NCI-H1930 (cell line): ENCODE measurements at regions not wholly inside any gene's neighbourhood (a gene's known extent, or its start where the extent isn't known, plus 50 kb on each side); places are given as distances from the start of the nearest gene placed in this dataset.
"Not testable (repeated sequence)": the region's sequence is repeated elsewhere in the genome, so short reads cannot be mapped to it uniquely, and the experiment has no call there.

Source experiments
- DNase-seq, 2 experiments: peaks; one replicate each; lab custom pipeline; 2025; lab: John Stamatoyannopoulos, UW

DNA sequence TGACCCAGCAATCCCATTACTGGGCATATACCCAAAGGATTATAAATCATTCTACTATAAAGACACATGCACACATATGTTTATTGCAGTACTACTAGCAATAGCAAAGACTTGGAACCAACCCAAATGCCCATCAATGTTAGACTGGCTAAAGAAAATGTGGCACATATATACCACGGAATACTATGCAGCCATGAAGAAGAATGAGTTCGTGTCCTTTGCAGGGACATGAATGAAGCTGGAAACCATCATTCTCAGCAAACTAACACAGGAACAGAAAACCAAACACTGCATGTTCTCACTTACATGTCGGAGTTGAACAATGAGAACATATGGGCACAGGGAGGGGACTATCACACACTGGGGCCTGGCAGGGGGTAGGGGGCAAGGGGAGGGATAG is 183.0 kb downstream of the HACE1 start:
- DNase-seq, result not testable (repeated sequence)

GRCh38 chr6:104675161-104675560 is 184.6 kb downstream of the HACE1 start:
- DNase-seq, result not testable (repeated sequence)

GRCh38 chr6:104673078-104673477 is 186.6 kb downstream of the HACE1 start:
- not testable (repeated sequence) for DNase-seq

DNA sequence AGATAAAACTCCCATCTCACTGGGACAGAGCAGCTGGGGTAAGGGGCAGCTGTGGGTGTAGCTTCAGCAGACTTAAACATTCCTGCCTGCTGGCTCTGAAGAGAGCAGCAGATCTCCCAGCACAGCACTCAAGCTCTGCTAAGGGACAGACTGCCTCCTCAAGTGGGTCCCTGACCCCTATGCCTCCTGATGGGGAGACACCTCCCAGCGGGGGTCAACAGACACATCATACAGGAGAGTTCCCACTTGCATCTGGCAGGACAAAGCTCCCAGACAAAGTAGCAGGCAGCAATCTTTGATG is 188.2 kb downstream of the HACE1 start:
- DNase-seq, result not testable (repeated sequence)

DNA sequence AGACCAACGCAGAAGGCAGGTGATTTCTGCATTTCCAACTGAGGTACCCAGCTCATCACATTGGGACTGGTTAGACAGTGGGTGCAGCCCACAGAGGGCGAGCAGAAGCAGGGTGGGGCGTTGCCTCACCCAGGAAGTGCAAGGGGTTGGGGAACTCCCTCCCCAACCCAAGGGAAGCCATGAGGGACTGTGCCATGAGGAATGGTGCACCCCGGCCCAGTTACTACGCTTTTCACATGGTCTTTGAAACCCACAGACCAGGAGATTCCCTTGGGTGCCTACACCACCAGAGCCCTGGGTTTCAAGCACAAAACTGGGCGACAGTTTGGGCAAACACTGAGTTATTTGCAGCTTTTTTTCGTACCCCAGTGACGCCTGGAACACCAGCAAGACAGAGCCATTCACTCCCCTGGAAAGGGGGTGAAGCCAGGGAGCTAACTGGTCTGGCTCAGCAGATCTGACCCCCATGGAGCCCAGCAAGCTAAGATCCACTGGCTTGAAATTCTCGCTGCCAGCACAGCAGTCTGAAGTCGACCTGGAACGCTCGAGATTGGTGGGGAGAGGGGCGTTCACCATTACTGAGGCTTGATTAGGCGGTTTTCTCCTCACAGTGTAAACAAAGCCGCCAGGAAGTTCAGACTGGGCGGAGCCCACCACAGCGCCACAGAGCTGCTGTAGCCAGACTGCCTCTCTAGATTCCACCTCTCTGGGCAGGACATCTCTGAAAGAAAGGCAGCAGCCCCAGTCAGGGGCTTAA is 188.7 kb downstream of the HACE1 start:
- not testable (repeated sequence) for DNase-seq

DNA sequence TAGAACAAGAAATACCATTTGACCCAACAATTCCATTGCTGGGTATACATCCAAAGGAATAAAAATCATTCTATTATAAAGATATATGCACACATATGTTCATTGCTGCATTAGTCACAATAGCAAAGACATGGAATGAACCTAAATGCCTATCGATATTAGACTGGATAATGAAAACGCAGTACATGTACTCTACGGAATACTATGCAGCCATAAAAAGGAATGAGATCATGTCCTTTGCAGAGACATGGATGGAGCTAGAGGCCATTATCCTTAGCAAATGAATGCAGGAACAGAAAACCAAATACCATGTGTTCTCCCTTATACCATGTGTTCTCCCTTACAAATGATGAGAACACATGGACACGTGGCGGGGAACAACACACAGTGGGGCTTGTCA is 190.2 kb downstream of the HACE1 start:
- no peak for DNase-seq

DNA sequence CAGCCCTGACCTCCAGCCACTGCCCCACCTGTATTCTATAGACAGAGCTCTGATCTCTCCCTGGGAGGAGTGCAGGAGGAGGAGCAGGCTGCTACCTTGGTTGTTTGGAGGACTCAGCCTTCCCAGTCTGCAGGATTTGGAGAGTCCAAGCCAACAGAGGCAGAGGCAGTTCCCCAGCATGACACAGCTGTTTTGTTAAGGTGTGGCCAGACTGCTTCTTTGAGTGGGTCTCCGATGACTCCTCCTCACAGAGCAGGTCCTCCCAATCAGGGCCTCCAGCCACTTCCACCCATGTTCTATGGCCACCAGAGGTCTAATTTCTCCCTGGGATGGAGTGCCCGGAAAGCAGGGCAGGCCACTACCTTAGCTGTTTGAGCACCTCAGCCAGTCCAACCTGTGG is 203.5 kb downstream of the HACE1 start:
- DNase-seq, result no peak

- DNase-seq, result no peak
Measured at GRCh38 chr6:104653781-104654180, 205.9 kb downstream of the HACE1 start.

GRCh38 chr6:104648347-104648746 is 211.4 kb downstream of the HACE1 start:
- no peak for DNase-seq

DNA sequence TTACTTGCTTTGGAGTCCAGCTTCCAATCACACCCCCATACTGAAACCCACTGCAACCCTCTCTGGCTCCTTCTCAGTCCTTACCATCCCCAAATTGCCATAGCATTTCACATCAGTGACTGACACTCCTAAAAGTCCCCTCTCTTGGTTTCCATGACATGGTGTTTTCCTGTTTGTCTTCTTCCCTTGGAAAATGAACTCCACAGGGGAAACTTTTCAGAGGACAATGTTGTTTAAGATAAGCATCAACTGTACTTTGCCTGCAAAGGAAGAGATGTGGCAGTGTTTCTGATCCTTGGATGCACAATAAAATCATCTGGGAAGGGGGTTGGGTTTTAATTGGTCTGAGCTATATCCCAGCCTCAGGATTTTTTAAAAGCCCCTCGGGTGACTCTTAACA is 214.9 kb downstream of the HACE1 start:
- DNase-seq, result no peak

DNA sequence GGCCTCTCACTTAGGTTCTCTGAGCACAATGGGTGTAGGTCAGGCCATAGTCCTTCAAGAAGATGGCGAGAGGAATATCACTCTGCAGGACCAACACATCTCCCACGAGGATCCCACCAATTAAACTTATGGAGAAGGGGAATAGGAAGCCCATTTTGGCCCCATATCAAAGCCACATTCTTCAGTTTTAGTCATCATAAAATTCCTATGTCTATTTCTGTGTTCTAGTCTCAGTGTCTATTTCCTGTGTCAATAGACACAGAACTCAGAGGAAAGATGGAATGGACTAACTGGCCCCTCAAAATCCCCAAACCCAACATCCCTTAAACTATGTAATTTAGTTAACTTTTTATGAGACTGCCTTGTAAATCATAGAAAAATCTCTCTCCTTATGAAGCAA is 216.8 kb downstream of the HACE1 start:
- DNase-seq, result no peak

GRCh38 chr6:104640761-104641160 is 219.0 kb downstream of the HACE1 start:
- no peak for DNase-seq

DNA sequence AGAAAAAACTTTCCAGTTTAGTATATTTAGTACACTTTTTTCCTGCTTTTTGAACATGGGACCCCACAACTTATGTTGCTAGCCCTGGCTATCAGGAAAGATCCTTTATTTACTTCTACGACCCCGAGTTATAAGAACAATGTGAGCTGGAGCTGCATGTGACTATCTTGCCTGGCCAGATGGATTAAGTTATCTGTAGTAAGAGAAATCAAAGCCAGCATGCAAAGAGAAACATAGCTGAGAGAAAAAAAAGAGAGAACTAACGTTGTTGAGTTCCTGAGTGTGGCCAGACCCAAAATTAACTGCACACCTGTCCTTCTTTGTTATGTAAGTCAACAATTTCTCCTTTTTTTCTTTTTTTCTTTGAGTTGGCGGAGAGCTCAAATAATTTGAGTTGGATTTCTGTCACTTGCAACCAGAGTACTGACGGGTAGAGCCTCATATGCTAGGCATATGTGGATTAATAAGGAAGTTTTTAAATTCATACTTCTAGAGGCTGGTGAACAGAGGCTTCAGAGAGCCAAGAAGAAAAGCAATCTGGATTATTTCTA is 219.5 kb downstream of the HACE1 start:
- DNase-seq, result no peak

GRCh38 chr6:104639668-104640067 is 220.1 kb downstream of the HACE1 start:
- no peak for DNase-seq

DNA sequence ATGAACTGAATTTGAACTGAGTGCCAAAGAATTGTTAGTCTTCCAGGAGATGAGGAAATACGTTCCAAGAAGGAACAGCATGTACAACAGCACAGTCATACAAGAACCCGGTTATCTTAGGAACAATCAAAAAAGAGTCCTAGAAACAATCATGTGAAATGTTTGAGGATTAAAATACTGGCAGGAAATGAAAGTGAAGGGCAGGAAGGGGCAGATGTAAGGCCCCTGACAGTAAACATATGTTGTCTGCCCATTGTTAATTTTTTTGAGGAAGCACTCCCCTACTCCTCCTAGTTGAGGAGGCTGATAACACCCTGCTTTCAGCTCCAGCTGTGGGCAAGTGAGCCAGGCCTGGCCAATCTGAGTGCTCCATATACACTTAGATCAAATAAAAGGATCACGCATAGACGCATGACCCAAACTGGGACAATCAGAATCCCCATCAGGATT is 220.9 kb downstream of the HACE1 start:
- DNase-seq, result no peak

GRCh38 chr6:104633125-104633524 is 226.6 kb downstream of the HACE1 start:
- no peak for DNase-seq

GRCh38 chr6:104632588-104632987 is 227.1 kb downstream of the HACE1 start:
- no peak for DNase-seq

DNA sequence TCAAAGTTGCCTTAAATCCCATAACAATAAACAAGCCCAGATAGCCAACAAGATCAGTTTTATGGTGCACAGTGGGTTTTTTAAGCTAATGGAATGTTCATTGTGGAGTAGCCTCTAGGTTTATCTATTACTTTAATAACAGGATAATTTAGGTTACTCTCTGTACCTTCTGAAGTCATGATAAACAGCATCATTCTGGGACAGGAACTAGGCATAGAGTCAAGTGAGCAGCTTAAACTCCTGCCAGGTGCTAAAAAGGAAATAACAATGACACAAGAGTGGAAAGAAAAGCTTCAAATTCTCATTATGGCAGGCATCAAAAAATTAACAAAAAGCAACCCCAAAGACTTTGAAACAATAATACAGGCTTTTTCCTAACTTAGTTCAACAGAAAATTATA is 228.8 kb downstream of the HACE1 start:
- DNase-seq, result no peak

GRCh38 chr6:104630522-104630921 is 229.2 kb downstream of the HACE1 start:
- no peak for DNase-seq

DNA sequence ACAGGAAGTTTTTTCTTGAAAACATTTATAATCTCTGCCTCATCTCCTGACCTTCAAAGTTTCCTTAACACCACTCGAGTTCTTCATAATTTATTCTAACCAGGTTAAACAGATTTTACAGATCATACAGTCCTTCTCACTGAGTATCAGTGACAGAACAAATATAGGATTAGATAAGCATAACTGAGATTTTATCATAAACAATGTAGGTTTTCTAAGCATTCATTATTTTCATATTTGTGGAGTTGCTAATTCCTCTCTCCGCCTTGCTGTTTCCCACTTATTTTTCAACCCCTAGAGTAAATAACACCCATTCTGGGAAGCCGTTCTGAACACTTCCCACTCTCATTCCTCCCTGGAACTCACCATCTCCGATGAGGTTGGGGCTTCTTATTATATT is 229.9 kb downstream of the HACE1 start:
- DNase-seq, result no peak

GRCh38 chr6:104625536-104625935 is 234.2 kb downstream of the HACE1 start:
- DNase-seq, result no peak

DNA sequence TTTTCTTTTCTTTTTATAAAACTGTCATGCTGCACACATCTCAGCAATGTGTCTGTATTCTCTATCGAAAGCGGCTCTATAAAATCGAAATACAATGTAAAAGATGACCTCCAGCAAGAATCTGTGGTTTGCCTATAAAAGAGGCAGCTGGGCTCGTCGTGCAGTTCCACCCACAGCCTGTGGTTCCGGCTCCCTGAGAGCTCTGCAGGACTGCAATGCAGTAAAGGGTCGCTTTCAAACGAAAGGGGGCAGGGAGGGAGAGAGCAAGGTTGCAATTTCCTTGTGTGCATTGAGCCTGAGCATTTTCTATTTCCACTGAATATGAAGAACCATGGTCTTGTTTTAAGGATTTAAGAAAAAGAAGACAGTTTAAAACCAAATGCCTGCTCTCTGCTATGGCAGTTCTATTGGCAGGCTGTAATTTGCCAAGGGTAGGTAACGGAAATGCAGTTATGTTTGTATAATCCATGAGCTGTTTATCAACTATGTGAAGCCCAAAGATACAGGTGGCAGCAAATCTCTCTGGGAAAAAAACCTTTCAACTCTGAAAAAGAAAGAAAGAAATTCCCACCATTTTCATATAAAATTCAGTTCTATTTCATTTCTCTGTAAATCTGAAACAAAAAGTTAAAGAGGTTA is 236.5 kb downstream of the HACE1 start:
- no peak for DNase-seq

DNA sequence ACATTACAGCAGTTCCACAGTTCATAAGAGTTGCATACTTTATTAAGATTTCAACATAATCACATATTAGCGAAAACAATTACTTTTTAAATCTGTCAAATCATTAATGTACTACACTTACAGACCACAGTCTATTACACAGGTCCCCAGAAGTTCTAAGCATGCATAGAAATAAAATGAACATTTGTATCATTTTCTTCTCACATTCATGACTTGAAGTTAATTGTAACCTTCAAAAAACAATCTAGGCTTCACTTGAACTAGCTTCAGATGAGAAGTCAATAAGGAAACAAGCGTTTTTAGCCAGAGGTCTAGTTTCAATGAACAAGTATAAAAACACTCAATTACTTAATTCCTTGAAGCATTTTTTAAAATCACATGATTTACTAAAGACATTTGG is 238.3 kb downstream of the HACE1 start:
- DNase-seq, result no peak

DNA sequence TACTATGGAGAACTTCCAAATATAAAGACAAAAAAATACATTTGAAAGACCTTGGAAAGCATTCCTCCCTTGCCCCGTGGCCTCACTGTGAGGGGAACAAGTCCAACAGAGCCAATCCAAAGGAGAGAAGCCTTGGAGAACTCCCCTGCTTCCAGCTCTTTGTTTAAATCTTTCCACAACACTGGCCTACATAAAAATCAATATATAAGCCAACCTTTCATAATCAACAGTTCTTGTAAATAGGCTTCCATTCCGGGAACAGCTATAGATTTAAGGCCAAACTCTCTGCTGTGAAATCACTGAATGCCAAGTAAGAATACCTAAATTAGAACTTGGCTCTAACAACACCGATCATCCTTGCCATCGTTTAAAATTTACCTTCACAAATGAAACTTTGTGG is 242.1 kb downstream of the HACE1 start:
- DNase-seq, result no peak
